PC-3 (cell line): ENCODE measurements at regions not wholly inside any gene's neighbourhood (a gene's known extent, or its start where the extent isn't known, plus 50 kb on each side); places are given as distances from the start of the nearest gene placed in this dataset.

ENCODE experiments used
- ATAC-seq: fragments of 200-7000 bp; cut with Tn5 transposase; 2 replicates; pipeline ENCODE4 v1.9.1; 2020; ENCODE audit warnings: mild to moderate bottlenecking, moderate library complexity
- BruUV-seq: library from RNA; stranded (reverse); fragments of 400-500 nt; replicated peaks from 2 replicates; lab custom pipeline; 2021; lab: Mats Ljungman, UMichigan
- CTCF ChIA-PET: fragments of 300-600 bp; sonication (Branson Sonifier 250); formaldehyde crosslinking; loops from one replicate; lab custom pipeline; 2022; ENCODE audit warnings: antibody characterized with exemption; lab: Charles Lee
- POLR2A ChIA-PET: fragments of 300-600 bp; sonication (Branson Sonifier 250); formaldehyde crosslinking; loops from one replicate; lab custom pipeline; 2022; ENCODE audit warnings: antibody characterized with exemption; ENCODE audit not compliant: unreplicated experiment; lab: Charles Lee
- DNase-seq: peaks from one replicate; pipeline ENCODE4 v3.0.0-alpha.2; 2015
- H2AFZ ChIP-seq: fragments of 300-600 bp; sonication (generic); 2 replicates; pipeline ENCODE4 v1.6.0; 2016; ENCODE audit warnings: antibody characterized with exemption, low read length
- H3F3A ChIP-seq: fragments of 300-600 bp; sonication (generic); one replicate; pipeline ENCODE4 v1.6.0; 2017; ENCODE audit warnings: antibody characterized with exemption, low read length, control low read depth, mild to moderate bottlenecking; ENCODE audit not compliant: unreplicated experiment
- H3K27ac ChIP-seq: fragments of 300-600 bp; sonication (generic); 2 replicates; pipeline ENCODE4 v1.5.1; 2016; ENCODE audit warnings: mild to moderate bottlenecking, low read length
- H3K27me3 ChIP-seq: fragments of 300-600 bp; sonication (generic); 2 replicates; pipeline ENCODE4 v1.6.1; 2016; ENCODE audit warnings: low read length, mixed read lengths
- H3K36me3 ChIP-seq: fragments of 300-600 bp; sonication (generic); 2 replicates; pipeline ENCODE4 v1.6.1; 2016; ENCODE audit warnings: low read depth, mixed run types, low read length, mixed read lengths
- H3K4me1 ChIP-seq: fragments of 300-600 bp; sonication (generic); 2 replicates; pipeline ENCODE4 v1.5.1; 2016; ENCODE audit warnings: low read length; ENCODE audit not compliant: insufficient read depth
- H3K4me2 ChIP-seq: fragments of 300-600 bp; sonication (generic); 2 replicates; pipeline ENCODE4 v1.6.0; 2016; ENCODE audit warnings: low read length
- H3K4me3 ChIP-seq: fragments of 300-600 bp; sonication (generic); 2 replicates; pipeline ENCODE4 v1.5.1; 2016; ENCODE audit warnings: mild to moderate bottlenecking, low read length, mixed read lengths
- H3K79me2 ChIP-seq: fragments of 300-600 bp; sonication (generic); 2 replicates; pipeline ENCODE4 v1.6.1; 2017; ENCODE audit warnings: low read length, mixed read lengths
- H3K9ac ChIP-seq: fragments of 300-600 bp; sonication (generic); 2 replicates; pipeline ENCODE4 v1.6.0; 2016; ENCODE audit warnings: mild to moderate bottlenecking, low read length
- H3K9me2 ChIP-seq: fragments of 300-600 bp; sonication (generic); replicated peaks from 2 replicates; pipeline ENCODE4 v1.6.1; 2016; ENCODE audit warnings: mixed run types, low read length, mixed read lengths
- H3K9me3 ChIP-seq: fragments of 300-600 bp; sonication (generic); 2 replicates; pipeline ENCODE4 v1.6.1; 2016; ENCODE audit warnings: low read length, mixed read lengths
- H4K20me1 ChIP-seq: fragments of 300-600 bp; sonication (generic); 2 replicates; pipeline ENCODE4 v1.6.1; 2016; ENCODE audit warnings: low read length, mixed read lengths
- CTCF ChIP-seq: fragments of 300-600 bp; sonication (generic); conservative IDR thresholded peaks from 2 replicates; pipeline ENCODE4 v1.5.1; 2017; ENCODE audit warnings: antibody characterized with exemption, low read depth, mild to moderate bottlenecking, low read length
- EZH2 ChIP-seq: fragments of 300-600 bp; sonication (generic); IDR thresholded peaks from one replicate; pipeline ENCODE4 v1.6.1; 2017; ENCODE audit warnings: antibody characterized with exemption, mild to moderate bottlenecking, low read length; ENCODE audit not compliant: unreplicated experiment
- EZH2phosphoT487 ChIP-seq: fragments of 300-600 bp; sonication (generic); IDR thresholded peaks from 2 replicates; pipeline ENCODE4 v1.6.1; 2018; ENCODE audit warnings: mild to moderate bottlenecking, antibody characterized with exemption, low read length, borderline replicate concordance
- intact Hi-C: fragments of 100-400 bp; cut with micrococcal nuclease; formaldehyde crosslinking; loops from 2 replicates; pipeline ENCODE4 v1.9.0; 2023

- peaks cover 6% of the 10 kb centered on the region; the same call in 1 of the 2 replicates for H3K4me1 ChIP-seq
- H3F3A ChIP-seq: no peaks in the 10 kb centered on the region
- intact Hi-C loops: no loop called here
- H3K4me2 ChIP-seq: no peak overlapping the region
- H3K36me3 ChIP-seq: no peaks in the 10 kb centered on the region
- POLR2A ChIA-PET: no interaction called here
- TF ChIP-seq EZH2phosphoT487 (no peak), CTCF (no peak), EZH2 (no peak)
- no TSS peak for BruUV-seq
- DNase-seq (no peak), ATAC-seq (no peak)
- H3K27ac ChIP-seq: no peak overlapping the region
- no peak overlapping the region for H3K4me3 ChIP-seq
- no peaks in the 10 kb centered on the region for H4K20me1 ChIP-seq
- CTCF ChIA-PET: no interaction called here
- no peak overlapping the region for H3K9ac ChIP-seq
- H3K79me2 ChIP-seq: no peaks in the 10 kb centered on the region
- no peaks in the 10 kb centered on the region for H3K27me3 ChIP-seq
- H3K9me3 ChIP-seq: no peaks in the 10 kb centered on the region
- no peaks in the 10 kb centered on the region for H3K9me2 ChIP-seq
- no peak overlapping the region for H2AFZ ChIP-seq
Observed at GRCh38 chr1:195332102-195332501, 1276.1 kb downstream of the KCNT2 start.

DNA sequence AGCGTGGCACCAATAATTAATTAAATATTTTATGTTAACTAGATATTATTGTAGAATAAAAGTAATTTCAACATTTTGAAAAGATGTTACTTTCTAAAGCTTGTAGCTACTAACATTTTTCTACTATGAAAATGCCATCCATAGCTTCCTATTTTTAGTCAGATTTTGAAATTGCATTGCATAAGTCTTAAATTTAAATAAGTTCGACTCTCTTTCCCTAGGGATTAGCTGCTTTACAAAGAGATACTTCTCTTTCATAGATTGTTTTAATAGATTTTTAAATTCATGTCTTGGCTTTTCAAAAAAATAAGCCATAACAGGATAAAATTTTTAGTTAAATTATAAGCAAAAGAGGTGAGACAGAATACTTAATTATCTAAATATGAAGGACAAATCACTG is 1279.6 kb downstream of the KCNT2 start:
- H3K9ac ChIP-seq: no peak overlapping the region
- no TSS peak for BruUV-seq
- H3K4me1 ChIP-seq: peaks cover 6% of the 10 kb centered on the region; the same call in 1 of the 2 replicates
- no peaks in the 10 kb centered on the region for H3F3A ChIP-seq
- no peaks in the 10 kb centered on the region for H3K27me3 ChIP-seq
- no peak overlapping the region for H2AFZ ChIP-seq
- no peaks in the 10 kb centered on the region for H3K9me3 ChIP-seq
- H3K27ac ChIP-seq: no peak overlapping the region
- intact Hi-C loops: no loop called here
- DNase-seq: no peak
- no peaks in the 10 kb centered on the region for H3K36me3 ChIP-seq
- no peaks in the 10 kb centered on the region for H3K9me2 ChIP-seq
- ChIA-PET POLR2A (interaction anchor here (0.6 kb wide), 1 partner anchor 13 kb away, joined by 3 read pairs; no protein-coding TSS in a partner anchor), CTCF (no interaction called here)
- H3K4me2 ChIP-seq: no peak overlapping the region
- ATAC-seq: no peak
- H3K4me3 ChIP-seq: no peak overlapping the region
- TF ChIP-seq CTCF: no peak
- no peak for TF ChIP-seq EZH2
- no peak for TF ChIP-seq EZH2phosphoT487
- H4K20me1 ChIP-seq: no peaks in the 10 kb centered on the region
- no peaks in the 10 kb centered on the region for H3K79me2 ChIP-seq

- H3K79me2 ChIP-seq: no peaks in the 10 kb centered on the region
- ATAC-seq (no peak; the same call in 1 of the 2 replicates), DNase-seq (peak; percentile 55)
- no peaks in the 10 kb centered on the region for H3K9me2 ChIP-seq
- H3K9me3 ChIP-seq: no peaks in the 10 kb centered on the region
- ChIA-PET CTCF (no interaction called here), POLR2A (no interaction called here)
- H4K20me1 ChIP-seq: no peaks in the 10 kb centered on the region
- H2AFZ ChIP-seq: no peak overlapping the region
- H3K4me3 ChIP-seq: no peak overlapping the region
- no peak overlapping the region; the same call in 1 of the 2 replicates for H3K4me2 ChIP-seq
- BruUV-seq: no TSS peak
- intact Hi-C loops: no loop called here
- no peaks in the 10 kb centered on the region for H3K27me3 ChIP-seq
- no peak for TF ChIP-seq EZH2
- no peak for TF ChIP-seq EZH2phosphoT487
- no peak for TF ChIP-seq CTCF
- H3K27ac ChIP-seq: no peak overlapping the region
- H3K36me3 ChIP-seq: no peaks in the 10 kb centered on the region
- H3F3A ChIP-seq: no peaks in the 10 kb centered on the region
- no peak overlapping the region for H3K9ac ChIP-seq
- peaks cover 6% of the 10 kb centered on the region; the same call in 1 of the 2 replicates for H3K4me1 ChIP-seq
Observed at GRCh38 chr1:195328102-195328501, 1280.1 kb downstream of the KCNT2 start.
